GM12892 (cell line): ENCODE measurements at regions not wholly inside any gene's neighbourhood (a gene's known extent, or its start where the extent isn't known, plus 50 kb on each side); places are given as distances from the start of the nearest gene placed in this dataset.

ENCODE experiments used
- POLR2A ChIP-seq: IDR thresholded peaks from 2 replicates; pipeline ENCODE4 v1.6.1; 2011; ENCODE audit warnings: low read depth, low read length, control low read depth
- TAF1 ChIP-seq: IDR thresholded peaks from 2 replicates; pipeline ENCODE4 v1.6.1; 2011; ENCODE audit warnings: low read depth, mild to moderate bottlenecking, control low read depth, low read length, borderline replicate concordance

DNA sequence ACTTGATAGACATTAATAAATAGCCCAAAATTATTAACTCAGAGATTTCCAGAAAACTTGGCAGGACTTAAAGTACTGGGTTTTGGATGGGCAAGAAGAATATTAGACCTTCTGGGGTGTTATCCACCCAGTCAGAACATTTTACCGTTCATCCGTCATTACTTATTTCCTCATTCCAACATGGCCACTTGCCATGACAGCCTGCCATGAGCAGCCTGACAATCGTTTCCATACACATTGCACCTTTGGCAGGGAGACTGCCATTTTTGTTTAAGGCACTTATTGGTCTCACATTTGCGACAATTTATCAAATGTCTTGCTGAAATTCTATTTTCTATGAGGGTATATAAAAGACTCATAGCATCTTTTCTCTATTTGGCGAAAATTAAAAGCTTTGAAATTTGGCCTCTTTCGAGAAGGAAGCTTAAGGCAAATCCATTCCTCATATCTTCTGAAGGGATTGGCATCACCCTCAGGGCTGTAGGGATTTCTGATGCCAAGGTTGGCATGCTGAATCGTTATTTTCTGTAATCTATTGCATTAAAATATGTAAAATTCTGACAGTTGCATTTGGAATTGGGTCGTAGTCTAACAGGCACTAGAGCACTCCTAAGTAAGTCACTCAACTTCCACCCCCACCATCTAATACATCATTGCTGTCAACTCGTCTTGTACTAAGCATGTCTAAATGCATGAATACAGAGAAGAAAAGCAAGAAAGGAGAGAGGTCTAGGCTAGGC is 406.3 kb upstream of the PIK3C3 start:
- TF ChIP-seq TAF1: no peak
- no peak for TF ChIP-seq POLR2A
